Stimulated activated CD4-positive, alpha-beta T cell treated with anti-CD3 and anti-CD28 coated beads, Interleukin-2, amount 100 ng/mL, for 48 hours (primary cell): ENCODE measurements at regions not wholly inside any gene's neighbourhood (a gene's known extent, or its start where the extent isn't known, plus 50 kb on each side); places are given as distances from the start of the nearest gene placed in this dataset.

Experiments
- DNase-seq, 2 donors: peaks; one replicate each; pipeline ENCODE4 v3.0.0-alpha.2; 2020

DNA sequence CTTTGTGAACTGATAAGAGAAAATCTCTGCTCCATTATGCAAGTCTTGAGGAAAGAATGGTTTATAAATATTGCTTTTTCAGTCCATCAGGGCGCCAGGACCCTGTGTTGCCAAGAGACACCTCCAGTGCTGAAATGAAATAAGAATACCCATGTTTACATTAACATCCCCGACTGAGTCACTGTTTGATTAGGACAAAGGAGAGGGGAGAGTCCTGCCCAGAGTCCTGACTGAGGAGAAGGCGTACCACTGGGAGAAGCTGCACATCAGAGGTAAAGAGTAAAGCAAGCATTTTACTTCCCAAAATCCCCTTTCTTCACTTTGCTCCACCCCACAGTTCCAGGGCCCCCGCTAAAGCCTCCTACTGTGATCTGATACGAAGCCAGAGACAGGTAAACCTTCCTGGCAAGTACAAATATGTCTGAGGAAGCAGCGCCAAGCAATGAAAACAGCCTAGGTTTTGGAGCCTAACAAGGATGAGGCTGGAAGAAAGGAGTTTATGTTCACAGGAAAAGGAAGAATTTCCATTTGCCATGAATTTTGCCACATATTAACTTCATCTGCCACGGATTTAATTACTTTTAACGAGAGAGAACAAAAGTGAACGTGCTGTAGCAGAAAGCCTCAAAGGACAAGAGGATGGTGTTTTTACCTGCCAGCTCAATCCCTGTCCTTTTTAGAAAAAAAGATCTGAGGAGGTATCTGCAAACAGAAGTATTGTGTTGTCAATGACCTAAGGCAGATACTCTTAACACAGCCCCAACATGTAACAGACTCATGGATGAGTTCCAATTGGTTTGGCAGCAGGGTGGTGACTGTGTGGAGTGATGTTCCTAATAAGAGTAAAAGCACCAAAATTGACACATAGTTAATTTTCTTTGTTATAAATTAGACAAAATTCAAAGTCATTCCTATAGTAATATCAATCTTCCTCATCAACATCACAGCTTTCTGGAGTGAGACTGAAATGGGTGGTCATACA lies 209.4 kb upstream of the TLE4 start:
- no peak for DNase-seq

DNA sequence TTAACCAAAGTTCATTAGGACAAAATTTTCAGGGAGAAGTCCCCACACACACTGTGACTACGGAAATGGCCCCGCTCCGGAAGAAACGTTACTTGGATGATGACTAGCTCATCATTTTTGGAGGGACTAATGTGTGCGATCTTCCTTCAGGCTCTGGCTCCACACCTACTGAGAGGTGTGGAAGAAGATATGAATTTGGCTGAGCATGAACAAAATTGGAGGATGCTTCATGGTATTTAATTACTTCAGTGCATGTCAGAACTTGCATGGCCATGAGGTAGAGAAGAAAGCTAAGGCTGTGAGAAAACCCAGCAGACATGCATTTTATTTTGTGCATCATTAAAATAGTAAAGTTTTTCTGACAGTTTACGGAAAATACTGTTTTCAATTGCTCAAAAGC lies 202.1 kb upstream of the TLE4 start:
- no peak for DNase-seq

DNA sequence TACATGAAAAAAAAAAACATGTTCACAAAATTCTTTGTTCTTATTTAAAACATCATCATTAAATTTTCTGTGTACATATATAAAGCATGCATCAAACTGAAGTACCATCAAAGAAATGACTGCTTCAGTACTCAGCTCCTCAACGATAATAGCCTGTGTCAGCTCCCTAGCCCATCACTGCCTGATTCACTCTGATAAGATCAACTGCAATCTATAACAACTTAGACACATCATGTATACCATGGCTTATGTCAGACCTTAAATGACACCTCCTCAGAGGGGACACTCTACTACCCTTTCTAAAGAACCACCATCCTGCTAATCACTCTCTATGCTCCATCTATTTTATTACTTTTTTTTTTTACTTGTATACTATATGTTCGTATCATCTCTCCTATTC lies 200.5 kb upstream of the TLE4 start:
- no peak for DNase-seq

DNA sequence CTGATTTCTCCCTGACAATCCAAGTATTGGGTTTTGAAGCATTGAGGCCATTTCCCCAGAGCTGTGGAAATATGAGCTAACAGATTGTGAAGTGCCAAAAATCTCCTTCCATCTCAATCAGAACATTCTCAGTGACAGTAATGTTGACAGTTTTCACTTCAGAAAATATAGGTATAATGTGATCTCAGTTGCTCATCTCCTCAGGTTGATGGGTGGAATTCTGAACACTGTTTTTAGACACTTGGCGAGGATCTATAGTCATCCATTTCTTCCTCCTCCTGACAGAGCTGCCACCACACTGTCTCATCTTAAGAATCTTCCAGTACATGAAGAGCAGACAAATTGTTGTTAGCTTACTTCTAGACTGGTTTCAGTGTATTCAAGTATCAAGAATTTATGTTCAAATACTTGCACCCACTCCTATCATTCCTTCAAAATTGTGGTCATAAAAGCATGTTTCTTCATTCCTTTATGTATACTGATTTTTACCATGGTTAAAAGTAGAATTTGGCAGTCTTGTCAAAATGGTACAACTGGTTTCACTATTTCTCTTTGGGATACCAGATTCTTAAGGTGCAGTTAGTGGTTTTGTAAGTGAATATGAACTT lies 199.7 kb upstream of the TLE4 start:
- no peak for DNase-seq

DNA sequence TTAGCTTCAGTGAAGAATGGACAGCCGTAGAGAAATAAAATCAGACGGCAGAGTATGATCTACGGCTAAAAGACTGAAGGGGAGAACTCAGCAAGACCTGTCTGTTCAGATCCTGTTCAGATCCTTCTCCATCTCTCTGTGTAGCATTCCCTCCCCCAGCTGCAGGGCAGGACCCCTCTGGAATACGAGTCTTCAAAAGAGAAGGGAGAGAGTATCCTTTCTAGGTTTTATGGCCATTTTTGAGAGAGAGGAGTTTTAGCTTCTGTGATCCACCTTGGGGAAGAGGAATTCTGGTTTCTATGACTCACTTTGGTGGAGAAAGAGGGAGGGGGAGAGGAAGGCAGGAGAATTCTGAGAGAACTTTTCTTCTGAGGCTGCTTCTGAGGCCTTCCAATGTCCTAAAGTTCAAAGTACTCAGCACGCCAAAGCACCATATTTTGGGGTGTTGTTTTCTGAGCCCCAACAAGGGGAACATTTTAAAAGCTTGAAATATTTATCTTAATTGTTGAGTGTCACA lies 194.4 kb upstream of the TLE4 start:
- DNase-seq, result no peak

DNA sequence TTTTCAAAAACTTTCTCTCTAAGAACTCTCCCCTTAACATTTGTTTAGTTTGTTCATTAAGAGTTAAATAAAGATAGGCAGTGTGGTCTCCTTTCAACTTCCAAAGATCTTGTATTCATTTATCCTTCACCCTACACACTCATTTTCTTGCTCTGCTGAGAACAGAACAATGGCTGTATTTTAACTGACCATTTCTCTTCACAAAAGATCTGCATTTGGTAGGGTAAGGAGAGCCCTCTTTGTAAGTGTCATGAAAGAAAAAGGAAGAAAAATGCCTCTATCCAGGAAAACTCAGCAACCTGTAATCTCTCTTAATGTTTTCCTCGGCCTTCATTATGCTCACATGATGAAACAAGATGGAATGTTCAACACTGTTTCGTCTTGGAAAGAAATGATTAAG lies 193.7 kb upstream of the TLE4 start:
- DNase-seq, result no peak

DNA sequence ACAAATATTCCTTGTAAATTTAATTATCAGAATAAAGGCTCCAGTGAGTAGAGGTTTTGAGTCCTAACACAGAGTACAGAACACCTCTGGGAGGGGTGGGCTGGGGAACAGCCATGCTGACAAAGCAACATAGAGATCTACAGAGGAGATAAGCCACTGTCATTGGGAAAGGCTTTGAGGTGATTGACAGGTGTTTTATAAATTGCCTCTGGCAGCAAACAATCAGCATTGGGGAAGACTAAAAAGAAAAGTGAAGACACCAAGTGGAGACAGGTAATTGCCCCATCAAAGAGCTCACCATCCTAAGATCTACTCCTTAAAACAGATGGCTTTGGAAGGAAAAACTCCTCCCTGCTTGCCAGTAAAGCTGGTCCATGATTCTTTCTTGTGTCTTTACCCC lies 189.7 kb upstream of the TLE4 start:
- DNase-seq, result no peak

DNA sequence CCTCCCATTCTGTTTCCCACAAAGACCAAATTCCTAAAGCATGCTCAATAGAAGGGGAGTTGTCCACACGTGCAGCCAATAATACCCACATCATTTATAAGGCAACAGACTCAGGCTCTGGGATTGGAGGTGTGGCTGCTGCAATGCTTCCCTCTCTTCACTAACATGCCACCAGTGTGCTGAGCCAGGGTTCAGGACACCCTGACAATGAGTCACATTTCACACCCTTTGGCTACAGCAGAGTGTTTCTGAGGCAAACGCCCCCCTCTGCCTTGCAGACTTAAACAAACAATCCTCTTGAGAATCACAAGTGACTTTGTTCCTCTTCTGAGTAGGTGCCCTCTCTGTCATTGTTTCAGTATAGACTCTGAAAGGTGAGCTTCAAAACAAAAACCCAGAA lies 189.3 kb upstream of the TLE4 start:
- DNase-seq, result no peak

DNA sequence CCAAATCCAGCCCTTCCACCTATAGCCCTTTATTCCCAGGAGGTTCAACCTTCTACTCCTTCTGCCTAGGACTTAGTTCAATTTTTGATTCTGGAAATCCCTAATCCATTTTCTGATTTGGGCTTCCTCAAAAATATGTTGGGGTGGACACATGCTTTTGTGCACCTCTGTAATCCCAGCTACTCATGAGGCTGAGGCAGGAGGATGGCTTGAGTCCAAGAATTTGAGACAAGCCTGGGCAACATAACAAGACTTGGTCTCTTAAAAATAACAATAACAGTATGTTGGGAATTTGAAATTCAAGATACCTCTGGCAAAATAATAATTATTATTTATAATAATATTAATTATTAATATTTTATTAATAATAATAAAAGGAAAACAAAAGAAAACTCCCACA lies 188.7 kb upstream of the TLE4 start:
- no peak for DNase-seq

DNA sequence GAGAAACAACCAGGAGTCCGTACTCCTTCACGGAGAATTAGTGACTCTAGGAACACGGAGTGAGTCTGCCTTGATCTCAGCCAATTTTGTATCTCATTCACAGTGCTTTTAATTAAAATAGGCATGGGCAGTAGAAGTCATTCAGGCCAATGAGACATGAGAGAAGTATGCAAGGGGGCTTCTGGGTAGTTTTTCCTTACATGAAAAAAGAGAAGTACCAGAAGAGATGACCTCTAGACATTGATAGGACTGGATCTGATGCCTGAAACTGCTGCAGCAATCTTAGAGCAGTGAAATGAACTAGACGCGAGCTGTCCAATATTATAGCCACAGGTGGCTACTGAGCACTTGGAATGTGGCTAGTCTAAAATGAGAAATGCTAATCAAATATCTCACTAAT lies 187.7 kb upstream of the TLE4 start:
- no peak for DNase-seq

DNA sequence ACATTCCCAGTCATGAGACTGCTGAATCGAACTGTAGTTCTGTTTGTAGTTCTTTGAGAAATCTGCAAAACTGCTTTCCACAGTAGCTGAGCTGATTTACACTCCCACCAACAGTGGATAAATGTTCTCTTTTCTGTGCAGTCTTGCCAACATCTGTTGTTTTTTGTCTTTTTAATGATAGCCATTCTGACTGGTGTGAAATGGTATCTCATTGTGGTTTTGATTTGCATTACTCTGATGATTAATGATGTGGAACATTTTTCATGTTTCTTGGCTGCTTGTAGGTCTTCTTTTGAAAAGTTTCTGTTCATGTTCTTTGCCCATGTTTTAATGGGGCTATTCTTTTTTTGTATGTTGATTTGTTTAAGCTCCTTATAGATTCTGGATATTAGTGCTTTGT lies 187.3 kb upstream of the TLE4 start:
- DNase-seq, result no peak

DNA sequence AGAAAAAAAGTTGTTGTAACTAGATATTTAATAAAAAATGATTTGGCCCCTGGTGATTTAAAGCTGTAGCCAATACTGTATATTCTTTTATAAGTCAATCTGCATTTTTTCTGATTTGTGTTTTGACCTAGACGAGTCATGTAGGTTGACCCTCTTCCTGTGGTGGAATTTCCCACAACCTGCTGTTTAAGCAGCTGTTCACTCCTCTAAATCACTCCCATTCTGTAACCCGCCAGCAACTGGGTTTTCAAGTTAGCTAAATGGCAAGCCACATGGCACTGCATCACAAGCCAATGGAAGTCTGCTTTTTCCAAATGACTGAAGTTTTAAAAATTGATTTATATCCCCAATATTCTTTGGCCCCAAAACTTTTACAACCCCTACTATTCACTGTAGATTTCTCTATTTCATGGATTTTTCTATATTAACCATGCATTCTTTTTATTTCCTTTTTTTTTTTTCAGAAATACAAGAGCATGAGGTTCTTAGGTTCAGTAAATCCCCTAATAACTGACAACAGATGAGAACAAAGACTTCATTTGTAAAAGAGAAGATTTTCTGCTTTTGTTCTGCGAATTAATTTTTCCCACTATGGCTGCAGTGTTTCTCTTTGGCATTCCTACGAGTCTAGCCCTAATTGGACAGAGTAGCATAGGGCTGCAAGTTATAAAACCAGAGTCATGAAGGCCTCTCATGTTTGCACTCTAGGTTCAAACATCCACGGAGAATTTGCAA lies 184.5 kb upstream of the TLE4 start:
- DNase-seq, result no peak

DNA sequence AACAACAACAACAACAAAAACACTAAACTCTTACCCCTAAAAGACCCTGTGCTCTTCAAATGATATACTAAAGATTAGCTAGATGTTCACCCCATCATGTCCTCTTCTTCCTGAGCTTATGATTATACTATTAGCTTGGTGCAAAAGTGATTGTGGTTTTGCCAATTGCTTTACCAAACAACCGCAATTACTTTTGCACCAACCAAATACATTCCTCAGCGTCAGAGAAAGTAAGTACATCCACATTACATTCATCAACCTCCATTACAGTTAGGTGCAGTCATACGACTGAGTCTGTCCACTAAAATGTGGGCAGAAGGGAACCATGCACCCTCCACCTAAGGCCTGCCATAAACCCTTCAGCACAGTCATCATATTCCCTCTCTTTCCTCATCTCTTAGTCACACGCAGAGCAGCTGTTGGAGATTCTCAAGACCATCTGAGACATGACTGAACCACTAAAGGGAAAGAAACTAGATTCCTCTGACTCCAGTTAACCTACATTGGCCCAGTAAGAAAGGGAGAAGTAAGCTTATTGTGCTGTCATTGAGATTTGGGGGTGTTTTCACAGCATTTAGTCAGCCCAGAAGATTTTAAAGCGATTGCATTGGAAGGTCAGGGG lies 181.6 kb upstream of the TLE4 start:
- no peak for DNase-seq

DNA sequence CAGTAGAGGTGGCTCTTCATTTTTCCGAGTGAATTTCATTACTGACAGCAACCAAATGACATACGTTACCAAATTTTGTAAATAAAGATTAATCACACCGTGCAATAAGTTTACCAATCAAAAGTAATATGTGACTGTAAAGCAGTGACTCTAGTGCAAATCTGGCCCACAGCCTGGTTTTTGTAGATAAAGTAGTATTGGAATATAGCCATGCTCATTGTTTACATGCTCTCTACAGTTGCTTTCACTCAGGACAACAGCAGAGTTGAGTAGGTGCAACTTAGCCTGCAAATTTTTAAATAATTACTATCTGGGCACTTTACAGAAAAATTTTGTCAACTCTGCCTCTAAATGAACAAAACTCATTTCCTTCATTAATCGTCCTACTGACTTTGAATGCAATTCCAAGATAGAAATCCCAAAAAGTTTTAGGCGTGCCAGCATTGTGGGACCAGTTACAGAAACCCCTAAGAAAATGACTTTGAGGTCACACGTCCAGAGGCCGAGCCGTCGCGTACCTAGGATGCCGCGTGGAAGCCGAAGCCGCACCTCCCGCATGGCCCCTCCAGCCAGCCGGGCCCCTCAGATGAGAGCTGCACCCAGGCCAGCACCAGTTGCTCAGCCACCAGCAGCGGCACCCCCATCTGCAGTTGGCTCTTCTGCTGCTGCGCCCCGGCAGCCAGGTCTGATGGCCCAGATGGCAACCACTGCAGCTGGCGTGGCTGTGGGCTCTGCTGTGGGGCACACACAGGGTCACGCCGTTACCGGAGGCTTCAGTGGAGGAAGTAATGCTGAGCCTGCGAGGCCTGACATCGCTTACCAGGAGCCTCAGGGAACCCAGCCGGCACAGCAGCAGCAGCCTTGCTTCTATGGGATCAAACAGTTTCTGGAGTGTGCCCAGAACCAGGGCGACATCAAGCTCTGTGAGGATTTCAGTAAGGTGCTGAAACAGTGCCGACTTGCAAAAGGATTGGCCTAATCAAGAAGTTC lies 180.7 kb upstream of the TLE4 start:
- no peak for DNase-seq

DNA sequence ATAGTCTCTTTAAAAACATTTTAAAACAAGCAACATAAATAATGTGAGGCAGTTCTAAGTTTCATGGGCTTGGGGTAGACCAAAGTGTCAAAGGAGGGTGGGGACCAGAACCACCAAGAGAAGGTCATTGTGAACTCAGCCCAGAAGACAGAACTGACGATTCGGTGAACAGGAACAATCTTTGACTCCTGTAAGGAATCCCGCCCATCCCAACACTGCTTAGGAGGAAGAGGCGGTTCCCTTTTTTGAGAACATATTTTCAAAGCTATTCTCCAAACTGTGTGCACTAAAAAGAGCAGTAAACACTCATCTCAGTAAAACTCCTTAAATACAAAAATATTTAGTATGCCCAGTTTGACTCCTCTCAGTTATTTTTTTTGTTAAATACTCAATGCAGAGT lies 176.5 kb upstream of the TLE4 start:
- no peak for DNase-seq

DNA sequence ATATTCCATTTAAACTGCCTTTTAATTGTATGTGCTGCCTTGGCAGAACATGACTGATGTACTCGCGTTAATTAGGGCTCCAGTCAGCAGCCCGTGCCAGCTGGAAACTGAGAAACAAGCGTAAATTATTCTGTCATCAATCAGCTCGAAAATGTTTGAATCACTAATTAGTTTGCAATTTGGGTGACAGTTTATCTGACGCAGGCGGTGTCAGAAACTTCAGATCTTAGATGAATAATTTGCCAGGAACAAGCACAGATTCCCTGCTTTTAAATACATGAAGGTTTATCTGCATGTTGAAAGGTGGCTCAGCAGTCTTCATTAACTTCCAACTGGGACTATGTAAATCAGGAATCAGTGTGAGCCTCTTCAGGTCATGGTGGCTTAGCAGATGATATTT lies 176.0 kb upstream of the TLE4 start:
- no peak for DNase-seq

DNA sequence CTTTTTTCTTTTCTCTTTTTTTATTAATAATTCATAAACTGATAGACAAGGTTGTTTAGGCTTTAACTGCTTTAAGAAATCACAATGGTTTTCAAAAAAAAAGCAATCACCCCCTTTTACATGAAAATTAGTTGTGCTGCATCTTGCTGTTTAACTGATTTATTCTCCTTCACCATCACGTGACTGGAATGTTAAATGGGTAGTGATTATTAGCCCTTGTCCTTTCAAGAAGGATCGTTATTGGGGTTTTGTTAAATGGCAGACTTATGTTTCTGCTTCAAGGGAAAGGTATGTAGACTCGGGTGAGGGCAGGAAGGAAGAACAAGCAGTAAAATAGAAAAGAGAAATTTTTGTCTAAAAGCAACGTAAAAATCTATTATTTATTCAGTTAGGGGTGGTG lies 175.6 kb upstream of the TLE4 start:
- no peak for DNase-seq

DNA sequence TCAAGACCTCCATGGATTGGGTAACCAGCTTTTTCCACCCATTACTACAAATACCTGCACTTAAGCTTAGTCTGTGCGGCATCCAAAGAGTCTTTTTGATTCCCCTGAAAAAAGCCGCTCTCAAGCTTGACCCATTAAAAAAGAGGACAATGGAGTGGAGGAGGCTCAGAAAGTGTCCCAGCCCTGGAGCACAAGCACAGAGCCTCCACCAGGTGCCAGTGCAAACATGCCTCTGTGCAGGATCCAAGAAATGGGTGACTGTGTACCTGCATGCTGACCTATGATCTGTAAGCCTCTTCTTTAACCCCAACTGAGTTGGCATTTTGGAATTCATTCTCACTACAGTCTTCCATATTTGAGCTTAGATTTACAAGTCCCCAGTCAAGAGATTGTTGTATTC lies 168.3 kb upstream of the TLE4 start:
- DNase-seq, result no peak

DNA sequence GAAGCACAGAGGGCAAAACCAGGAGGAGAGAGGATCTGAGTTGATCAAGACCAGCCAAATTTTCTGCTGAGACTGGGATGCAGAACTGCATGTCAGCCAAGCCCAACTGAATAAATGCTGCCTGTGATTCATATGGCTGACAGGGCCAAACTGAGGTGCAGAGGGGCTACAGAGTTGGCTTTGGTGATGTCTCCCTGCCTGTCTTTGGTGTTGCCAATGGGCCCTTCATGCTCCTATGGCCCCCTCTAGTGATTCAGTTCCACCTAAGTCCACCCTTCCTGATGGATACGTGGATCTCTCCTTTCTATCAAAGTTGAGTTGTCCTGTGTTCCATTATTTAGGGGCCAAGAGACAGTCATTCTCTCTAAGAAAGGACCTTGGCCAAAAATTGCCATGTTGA lies 163.6 kb upstream of the TLE4 start:
- DNase-seq, result no peak

DNA sequence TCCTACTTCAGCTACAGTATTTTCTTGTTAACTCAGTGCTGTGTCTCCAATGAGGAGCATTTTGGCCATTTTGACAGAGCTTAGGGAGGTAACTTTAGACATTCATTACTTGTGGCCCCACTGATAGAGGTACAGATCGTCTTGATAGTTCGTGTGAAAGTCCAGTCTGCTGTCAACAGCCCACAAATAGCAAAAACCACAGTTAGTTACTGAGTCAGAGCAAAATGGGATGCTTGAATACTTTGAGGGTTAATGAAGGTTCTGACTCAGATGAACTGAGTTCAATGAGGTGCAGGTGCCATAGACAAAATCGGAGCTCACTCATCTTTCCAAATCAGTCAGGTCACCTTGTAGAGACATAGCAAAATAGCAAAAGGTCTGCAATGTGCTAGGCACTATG lies 163.1 kb upstream of the TLE4 start:
- DNase-seq, result no peak

DNA sequence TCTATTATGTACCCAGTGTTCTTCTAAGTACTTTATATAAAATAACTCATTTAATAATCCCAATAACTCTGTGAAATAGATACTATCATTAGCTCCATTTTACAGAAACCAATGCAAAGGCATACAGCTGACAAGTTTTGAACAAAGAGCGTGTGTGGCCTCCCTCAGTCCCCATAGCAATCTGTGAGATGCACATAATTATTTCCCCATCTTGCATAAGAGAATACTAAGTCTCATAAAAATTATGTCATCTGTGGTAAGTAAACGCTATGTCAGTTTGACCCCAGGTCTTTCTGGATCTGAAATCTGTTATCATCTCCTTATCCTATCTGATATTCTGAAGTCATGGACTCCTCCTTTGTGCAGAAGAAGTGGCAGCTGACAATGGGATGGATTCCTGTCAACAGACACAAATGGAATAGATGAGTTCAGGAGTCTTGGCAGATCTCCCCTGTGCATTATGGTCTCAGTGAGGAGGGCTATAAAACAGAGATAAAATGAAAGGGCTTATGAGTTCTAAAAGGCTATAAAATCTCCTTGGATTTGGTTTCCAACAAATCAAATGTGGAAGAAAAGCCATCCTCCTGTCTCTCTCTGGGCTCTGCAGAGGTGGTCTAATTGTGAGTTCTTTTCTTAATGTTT lies 162.5 kb upstream of the TLE4 start:
- DNase-seq, result no peak
